Kidney capillary endothelial cell (primary cell): ENCODE measurements at regions not wholly inside any gene's neighbourhood (a gene's known extent, or its start where the extent isn't known, plus 50 kb on each side); places are given as distances from the start of the nearest gene placed in this dataset.

Experiments used
- DNase-seq: peaks from one replicate; pipeline ENCODE4 v3.0.0-alpha.2; 2018; ENCODE audit warnings: low spot score

DNA sequence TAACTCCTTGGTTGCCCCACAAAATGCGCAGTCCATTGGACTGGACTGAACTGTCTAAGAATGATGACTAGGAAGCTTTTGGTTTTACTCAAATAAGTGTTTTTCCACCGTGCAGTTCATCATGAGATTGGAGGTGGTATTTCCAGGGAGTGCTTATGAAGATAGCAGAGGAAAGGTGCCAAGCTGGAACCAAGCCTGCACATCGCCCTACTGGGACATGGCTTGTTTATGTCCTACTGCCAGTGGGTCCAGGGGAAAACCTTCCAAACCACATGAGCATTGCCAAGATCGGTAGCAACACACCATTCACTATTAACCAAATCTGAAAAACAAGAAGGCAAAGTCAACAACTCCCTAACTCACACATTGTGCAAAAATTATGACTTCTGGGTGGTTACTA lies 54.7 kb upstream of the DSCAM start:
- DNase-seq: no peak

DNA sequence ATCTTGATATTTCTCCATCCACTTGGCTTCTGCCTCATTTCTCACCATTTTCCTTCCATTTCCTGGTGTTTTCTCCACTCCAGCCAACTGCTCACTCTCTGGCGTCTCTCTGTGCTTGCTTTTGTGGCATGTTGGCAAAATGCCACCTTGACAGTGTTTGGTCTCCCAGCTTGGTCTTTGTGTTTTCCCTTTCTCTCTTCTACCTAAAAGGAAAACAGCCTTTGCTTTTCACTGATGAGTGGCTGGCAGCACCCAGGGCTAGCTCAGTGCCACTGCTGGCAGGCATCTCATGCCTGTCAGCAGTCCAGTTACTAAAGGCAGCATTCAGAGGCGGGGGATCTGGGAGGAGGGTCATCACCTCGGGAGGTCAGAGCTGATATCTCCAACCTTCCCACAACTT lies 55.3 kb upstream of the DSCAM start:
- DNase-seq: no peak

DNA sequence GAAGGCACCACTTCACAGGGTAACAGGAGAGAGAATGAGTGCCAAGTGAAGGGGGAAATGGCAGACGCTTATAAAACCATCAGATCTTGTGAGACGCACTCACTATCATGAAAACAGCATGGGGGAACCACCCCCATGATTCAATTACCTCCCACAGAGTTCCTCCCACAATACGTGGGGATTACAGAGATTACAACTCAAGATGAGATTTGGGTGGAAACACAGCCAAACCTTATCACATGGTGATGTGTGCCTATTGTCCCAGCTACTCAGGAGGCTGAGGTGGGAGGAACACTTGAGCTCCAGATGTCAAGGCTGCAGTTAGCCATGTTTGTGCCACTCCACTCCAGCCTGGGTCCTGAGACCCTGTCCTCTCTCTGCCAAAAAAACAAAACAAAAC lies 56.0 kb upstream of the DSCAM start:
- DNase-seq: no peak

DNA sequence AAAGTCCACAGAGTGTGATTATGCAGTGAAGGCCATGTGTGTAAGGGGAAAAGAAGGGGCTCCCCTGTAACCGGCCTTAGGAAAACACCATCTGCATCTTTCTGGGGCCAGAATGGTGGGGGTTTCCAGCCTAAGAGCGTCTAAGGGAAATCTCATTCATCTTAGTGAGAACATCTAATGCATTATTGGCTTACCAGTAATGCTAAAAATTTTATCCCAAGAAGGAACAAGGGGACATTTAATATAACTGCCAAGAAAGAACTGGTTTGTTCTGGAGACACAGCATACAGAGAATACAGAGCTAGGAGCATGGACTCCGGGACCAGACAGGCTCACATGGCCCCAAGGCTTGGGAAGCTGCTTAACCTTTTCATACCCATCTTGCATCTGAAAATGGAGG lies 58.3 kb upstream of the DSCAM start:
- no peak for DNase-seq

DNA sequence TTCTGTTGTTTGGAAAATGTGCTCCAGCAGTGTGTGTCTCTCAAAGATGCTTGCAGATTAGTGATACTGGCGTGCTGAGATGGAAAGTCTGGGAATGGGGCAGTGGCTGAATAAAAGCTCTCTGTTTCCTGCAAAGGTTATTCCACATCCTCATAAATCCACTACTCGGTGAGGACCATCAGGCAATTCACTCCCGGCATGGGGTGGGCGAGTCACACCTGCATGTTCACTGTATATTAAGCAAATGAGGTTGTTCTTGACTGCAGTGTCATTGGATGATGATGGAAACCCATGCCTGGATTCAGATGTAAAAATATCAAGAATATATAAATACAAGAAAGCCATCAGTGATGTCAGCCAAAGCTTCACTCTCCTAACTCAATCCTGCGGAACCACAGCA lies 65.4 kb upstream of the DSCAM start:
- DNase-seq: no peak

DNA sequence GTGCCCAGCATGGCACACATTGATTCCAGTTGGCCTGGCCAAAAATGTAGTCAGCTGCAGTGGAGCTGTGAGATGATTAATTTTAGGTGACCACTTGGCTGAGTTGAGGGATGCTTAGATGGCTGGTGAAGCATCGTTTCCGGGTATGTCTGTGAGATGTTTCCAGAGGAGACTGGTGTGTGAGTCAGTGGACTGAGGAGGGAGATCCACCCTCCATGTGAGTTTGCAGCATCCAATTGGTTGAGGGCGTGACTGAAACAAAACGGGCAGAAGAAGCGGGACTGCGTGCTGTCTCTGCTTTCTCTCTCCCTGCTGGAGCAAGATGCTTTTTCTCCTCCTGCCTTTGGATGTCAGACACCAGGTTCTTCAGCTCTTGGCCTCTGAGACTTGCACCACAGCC lies 68.2 kb upstream of the DSCAM start:
- no peak for DNase-seq

DNA sequence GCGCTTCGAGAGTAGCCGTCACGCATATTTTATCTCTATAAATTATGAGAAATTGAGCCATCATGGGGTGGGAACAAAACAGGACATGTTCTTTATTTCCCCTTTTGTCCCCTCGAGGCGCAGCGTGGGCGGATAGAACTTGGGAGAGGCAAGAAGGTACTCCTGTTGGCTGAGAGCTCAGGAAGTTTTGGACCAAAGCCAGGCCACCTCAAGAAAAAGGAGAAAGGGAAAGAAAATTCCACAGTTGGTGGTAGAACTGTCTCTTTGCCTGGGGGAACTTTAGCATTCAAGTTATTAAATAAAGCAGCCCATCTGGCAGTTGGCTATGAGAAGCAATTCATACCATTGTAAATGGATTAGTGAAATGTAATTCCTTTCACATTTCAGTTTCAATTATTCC lies 76.4 kb upstream of the DSCAM start:
- no peak for DNase-seq

DNA sequence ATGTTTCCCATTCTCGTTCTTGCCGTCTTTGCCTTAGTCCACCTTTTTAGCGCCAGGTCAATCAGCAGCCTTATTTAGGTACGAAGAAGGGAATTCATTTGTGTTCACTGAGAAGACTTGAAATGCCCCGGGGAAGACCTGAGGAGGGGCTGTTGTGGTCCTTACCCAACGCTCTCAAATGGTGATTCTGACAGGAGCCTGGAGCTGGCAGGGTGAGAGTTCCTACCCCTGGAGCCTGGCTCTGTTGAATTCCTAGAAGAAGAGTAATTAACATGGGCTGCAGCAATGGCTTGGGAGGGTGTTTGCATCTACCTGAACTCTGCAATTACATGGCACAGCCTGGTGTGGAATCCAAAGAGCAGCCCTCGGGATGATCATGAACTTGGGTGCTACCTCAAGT lies 76.9 kb upstream of the DSCAM start:
- DNase-seq: no peak

DNA sequence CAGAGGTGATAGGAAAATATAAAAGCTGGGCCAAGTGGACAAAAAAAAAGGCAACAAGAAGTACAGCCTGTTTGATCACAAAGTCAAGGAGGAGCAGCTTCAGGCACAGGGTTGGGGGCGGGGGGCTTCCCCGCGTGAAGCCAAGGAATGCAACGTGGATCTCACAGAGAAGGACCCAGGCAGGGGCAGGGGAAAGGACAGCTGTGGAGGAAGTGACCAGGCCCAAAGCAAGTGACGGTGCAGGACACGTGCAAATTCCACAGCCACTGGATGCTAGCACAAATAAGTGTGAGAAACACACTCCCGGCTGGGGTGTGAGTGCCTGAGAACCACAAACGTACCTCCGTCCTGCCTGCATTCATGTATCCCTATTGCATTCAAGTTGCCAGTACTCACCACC lies 77.7 kb upstream of the DSCAM start:
- DNase-seq: no peak

DNA sequence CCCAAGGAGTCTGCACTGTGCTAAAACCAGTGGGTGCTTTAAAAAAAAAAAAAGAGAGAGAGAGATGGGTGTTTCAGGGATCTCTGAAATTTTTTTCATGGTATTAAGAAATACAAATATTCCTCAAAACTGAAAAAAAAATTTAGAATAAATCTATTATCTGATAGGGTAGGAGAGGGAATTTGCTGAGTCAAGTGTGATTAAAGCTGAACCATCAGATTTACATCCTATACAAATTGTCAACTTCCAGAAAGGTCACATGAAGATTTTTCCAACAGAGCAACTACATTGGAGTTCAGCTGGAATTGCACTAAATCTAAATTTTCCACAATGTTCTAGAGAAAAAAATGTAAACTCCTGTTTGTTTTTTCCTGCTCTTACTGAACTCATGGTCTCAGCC lies 79.3 kb upstream of the DSCAM start:
- no peak for DNase-seq

DNA sequence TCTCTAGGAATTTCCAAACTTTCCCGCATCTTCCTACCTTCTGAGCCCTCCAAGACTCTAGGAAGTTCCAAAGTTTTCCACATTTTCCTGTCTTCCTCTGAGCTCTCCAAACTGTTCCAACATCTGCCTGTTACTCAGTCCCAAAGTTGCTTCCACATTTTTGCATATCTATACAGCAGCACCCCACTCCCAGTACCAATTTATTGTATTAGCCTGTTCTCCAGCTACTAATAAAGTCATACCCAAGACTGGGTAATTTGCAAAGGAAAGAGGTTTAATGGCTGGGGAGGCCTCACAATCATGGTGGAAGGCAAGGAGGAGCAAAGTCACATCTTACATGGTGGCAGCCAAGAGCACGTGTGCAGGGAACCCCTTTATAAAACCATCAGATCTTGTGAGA lies 82.9 kb upstream of the DSCAM start:
- no peak for DNase-seq

DNA sequence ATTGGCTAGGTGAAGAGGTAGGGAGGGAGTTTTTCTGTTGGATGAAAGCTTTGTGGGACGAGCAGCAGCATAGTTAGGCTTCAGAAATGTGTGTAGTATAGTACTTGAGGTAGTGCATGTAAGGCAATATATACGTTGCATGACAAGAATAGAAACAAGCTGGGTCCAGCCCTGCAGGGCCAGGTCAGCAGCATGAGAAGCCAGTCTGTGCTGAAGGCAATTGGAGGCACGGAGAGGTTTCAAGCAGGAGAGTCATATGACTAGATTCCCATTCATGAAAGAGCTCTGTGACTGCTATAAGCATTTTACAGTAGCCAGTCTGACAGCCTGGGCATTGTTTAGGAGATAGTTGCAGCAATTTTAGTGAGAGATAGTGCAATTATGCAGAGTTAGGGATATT lies 84.2 kb upstream of the DSCAM start:
- DNase-seq: no peak

DNA sequence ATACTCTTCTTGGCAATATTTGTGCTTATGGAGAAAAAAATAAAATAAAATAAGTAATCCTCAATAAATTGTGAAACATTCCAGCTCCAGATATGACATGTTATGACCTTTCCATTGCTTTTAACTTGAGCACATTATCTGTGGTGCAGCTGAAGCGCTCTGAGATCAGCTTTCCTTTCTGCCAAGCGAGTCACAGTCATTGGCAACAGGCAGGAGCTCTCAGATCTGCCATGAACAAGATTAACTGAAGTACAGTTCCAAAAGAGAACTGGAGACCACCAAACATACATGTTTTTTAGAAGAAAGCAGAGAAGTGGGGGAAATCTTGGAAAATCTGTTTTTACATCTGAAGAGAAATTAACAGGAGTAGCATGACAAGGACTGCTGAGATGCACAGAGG lies 89.2 kb upstream of the DSCAM start:
- DNase-seq: no peak

DNA sequence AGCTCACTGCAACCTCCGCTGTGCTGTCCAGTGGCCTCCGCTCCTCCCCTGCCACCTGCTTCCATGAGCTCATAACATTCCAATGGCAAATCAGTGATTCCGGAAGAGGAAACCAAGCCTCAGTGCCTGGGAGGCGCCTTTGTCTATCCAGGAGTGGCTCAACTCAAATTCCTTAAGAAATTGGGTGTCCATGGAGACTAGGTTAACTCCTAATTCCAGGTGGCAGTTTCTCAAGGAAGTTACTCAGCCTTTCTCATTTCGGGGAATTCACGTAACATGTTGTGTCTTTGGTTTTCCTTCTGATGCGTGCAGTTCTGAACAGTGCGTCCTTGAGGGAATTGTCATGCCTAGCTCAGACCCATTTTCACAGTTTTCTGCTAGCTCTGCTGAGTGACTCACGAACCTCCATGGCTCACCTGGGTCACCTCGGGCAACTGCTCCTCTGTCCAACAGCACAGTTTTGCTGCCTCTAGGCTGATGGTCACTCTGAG lies 89.9 kb upstream of the DSCAM start:
- no peak for DNase-seq

DNA sequence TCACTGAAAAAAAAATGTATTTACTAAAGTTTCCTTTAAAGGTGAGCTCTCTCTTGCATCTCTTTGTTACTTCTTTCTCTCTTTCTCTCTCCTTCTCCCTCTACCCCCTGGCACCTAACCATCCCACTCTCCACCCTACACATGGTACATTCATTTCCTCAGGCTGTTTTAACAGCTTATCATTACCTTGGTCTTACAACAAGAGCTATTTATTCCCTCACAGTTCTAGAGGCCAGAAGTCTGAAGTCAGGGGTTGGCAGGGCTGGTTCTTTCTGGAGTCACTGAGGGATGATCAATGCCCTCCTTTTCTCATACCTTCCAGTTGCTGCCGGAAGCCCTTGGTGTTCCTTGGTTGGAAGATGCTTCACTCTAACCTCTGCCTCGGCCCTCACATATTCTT lies 91.1 kb upstream of the DSCAM start:
- no peak for DNase-seq

DNA sequence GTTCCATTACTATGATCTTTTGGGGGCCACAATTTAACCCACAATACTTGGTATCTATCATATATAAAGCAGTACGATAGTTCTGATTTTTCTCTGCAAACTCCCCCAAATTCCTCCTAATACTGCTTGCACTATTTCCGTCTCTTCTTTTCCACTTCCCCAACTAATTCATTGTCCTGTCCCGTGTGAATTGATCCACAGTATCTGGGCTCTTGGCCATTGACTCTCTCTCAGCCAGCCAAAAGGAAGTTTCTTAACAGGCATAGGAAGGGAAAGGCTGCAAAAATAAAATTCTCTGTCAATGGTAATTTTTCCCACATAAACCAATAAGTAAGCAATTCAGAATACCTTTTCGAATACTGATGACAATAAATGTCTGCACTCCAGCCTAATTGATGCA lies 91.7 kb upstream of the DSCAM start:
- no peak for DNase-seq

DNA sequence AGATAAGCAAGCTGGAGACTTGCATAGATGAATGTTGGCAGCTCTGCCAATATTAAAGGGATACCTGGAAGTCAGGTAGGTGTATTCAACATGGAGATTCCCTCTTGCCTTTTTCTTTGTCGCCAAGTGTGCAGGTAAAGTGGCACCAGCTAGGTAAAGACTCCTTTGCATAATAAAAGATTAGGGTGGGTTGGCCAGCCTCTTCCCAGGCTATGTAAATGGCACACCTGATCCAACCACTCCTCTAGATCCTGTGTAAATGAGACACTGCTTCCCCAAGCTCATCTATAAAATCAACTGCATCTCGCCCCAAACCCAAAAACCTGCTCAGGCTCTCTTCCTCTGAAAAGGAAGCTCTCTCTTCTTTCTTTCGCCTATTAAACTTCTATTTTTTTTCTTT lies 100.8 kb upstream of the DSCAM start:
- DNase-seq: no peak

DNA sequence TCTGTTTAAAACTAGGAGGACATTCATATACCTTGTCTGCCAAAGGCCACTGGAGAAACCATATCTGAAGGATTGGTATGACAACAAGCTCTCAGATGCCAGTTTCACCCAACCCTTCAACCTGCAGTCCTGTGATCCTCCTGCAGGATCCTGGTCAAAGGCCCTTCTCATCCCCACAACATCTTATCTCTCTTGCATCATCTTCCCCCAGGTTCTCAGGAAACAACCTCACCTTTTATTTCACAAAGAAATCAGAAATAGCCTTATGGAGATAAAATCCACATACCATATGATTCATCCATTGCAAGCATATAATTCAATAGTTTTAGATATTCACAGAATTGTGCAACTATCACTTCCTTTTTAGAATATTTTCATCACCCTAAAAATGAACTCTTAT lies 104.0 kb upstream of the DSCAM start:
- DNase-seq: no peak

DNA sequence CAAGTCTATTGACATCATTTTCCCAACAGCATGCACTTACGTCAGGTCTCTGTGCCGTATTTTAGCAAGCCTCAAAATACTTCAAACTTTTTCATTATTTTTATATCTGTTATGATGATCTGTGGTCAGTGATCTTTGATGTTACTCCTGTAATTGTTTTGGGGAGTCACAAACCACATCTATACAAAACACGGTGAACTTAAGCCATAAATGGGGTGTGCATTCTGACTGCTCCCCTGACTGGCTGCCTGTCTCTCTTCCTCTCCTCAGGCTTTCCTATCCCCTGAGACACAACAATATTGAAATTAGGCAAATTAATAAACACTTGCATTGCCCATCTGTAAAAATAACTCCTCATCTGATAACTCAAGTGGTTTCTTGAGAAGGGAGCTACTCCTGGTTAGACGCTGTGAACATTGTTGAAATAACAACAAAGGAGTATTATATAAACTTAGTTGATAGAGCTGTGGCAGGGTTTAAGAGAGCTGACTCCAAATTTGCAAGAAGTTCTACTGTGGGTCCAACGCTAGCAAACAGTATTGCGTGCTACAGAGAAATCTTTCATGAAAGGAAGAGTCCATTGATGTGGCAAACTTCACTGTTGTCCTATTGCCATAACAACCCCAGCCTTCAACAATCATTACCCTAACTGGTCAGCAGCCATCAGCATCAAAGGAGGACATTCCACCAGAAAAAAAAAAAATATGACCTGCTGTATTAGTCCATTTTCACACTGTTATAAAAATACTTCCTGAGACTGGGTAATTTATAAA lies 105.8 kb upstream of the DSCAM start:
- DNase-seq: no peak

DNA sequence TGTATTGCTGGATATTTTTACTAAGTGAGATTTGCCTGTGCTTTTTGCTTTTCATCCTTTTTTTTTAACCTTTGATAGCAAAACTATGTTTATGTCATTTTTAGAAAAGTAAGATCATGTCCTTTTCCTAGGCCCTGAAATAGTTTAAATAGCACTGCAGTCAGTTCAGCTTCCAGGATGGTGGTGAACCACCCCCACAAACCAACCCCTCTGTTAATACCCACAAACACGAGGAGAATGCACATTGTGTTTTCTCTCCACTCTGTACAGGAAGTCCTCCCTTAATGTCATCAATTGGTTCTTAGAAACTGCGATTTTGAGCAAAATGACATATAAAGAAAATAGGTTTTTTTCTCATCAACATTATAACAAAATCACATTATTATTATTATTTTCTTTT lies 117.7 kb upstream of the DSCAM start:
- DNase-seq: no peak

DNA sequence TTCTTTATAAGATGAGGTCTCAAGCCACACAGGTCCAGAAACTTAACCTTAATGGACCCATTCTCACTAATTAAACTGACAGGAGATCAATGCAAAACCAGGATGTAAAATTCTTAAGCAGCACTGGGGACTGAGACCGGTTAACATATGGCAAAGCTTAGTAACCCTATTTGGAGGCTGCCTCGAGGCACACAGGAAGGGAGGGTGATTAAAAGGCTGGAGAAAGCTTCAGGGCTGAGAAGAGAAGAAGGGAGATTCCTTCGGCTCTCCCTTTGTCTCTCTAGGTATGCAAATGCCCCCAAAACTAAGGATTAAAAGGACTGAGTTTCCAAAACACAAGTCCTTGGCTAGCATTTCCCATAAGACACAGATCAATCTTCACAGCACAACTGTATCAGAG lies 120.8 kb upstream of the DSCAM start:
- DNase-seq: no peak

DNA sequence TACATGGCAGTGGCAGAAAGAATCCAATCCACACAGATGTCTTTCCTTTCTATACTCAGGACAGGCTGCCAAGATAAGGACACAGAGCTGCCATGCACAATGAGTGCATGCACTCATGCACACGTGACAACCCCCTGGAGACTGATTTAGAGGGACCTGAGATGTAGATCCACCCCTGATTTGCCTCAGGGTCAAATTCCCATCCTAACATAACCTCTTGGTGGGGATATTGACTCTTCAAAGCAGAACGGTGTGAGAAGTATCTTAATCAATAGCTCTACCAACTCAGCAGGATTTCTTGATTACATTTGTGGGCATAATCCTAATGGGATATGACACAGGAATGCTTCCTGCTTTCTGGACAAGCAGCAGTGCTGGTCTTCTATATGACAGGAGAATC lies 125.2 kb upstream of the DSCAM start:
- DNase-seq: no peak

DNA sequence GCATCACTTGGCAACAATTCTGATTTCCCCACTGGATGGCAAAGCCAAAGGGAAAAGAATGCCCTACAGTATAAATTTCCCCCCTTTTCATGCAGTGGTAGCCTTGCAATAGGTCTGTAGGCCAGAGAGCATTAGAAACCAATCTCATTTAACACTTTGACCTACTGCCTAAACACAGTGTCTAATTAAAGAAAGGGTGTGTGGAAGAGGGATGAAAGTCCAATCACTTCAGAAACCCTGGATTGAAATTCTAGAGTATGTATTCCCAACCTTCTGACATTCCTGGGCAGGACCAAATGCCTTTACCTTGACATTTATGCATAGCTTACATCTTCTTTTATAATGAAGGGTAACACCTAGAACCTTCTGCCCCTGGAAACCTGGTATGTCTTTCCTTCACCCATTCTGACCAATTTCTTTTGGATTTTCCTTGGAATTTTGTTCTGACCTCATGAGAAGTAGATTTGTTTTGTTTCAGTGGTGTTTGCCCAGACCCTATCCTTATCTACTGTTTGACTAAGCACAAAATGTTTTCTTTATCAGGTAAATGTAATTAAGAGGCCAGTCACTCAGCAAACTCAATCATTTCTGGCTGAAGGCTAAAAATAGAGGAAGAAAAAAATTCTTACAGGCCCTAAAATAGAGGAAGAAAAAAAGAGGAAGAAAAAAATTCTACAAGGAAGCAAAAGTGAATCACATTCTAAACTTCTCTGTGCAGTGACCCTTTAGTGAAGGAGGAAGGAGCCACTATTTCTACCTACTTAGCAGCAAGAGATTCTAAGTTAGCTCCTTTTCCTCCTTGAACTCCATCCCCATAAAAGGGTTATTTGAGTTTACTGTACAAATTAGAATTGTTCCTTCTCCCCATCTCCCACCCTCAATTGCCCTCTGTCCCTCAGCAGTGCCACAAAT lies 129.5 kb upstream of the DSCAM start:
- no peak for DNase-seq

DNA sequence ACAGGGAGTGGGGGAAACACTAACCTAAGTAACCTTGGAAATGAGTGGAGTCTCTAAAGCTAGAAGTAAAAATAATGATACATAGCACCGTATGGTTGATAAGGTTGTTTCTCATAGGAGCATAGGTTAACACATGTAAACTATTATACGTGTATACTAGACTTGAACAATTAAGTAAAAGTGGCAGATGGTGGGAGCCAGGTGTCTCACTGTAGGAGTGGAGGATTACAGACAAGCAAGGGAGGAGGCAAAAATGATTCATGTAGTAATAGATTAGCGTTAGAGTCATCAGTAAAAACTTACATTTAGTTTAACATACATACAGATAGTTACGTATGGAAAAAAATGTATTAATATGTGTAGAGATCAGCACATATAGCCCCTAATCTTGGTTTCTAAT lies 138.4 kb upstream of the DSCAM start:
- DNase-seq: no peak
